ENCODE measurements at regions not wholly inside any gene's neighbourhood (a gene's known extent, or its start where the extent isn't known, plus 50 kb on each side); places are given as distances from the start of the nearest gene placed in this dataset.

- peaks cover 3% of the 10 kb centered on the region for H3K4me1 Mint-ChIP-seq
- H3K4me3 Mint-ChIP-seq: no peak overlapping the region
- H3K36me3 Mint-ChIP-seq (ENCODE audit: low read depth): no peaks in the 10 kb centered on the region
- CTCF ChIA-PET: interaction anchor here (1.0 to 2.1 kb wide), 2 partner anchors 8 to 196 kb away, joined by 3 to 8 read pairs; no protein-coding TSS in a partner anchor
- POLR2A ChIA-PET: no interaction called here
- peaks cover 11% of the 10 kb centered on the region for H3K27me3 Mint-ChIP-seq
- no peak overlapping the region for H3K27ac Mint-ChIP-seq
- intact Hi-C loops (cut with DNase I, micrococcal nuclease): no loop called here
- no peaks in the 10 kb centered on the region for H3K9me3 Mint-ChIP-seq (ENCODE audit: low read depth)
- no peak for ATAC-seq
- DNase-seq: no peak
Measured at GRCh38 chr6:138569554-138569953, 70.3 kb upstream of the NHSL1 start.

GRCh38 chr6:138569970-138570724 lies 70.9 kb upstream of the NHSL1 start:
- CTCF ChIA-PET: interaction anchor here (0.7 to 2.1 kb wide), 3 partner anchors 9 to 195 kb away, joined by 3 to 8 read pairs (median 5); no protein-coding TSS in a partner anchor
- Mint-ChIP-seq H3K36me3 (ENCODE audit: low read depth) (no peaks in the 10 kb centered on the region), H3K27me3 (peaks cover 8% of the 10 kb centered on the region), H3K4me1 (peaks cover 3% of the 10 kb centered on the region), H3K27ac (no peak overlapping the region), H3K4me3 (no peak overlapping the region), H3K9me3 (ENCODE audit: low read depth) (no peaks in the 10 kb centered on the region)
- DNase-seq: no peak
- POLR2A ChIA-PET: no interaction called here
- ATAC-seq: no peak
- intact Hi-C loops (cut with DNase I, micrococcal nuclease): no loop called here

DNA sequence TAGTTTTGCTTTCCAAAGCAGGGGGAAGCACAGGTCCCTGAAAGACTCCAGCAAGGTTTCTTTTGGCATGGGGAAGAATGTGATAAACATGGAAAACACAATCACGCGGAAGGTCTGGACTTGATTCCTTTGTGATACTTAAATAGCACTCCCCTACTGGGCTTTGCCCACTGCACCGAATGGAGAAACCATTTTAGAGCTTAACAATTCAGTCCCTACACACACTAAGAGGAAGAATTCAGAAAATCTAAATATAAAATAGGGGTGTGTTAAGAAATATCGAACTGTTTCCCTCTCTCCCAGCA lies 71.4 kb upstream of the NHSL1 start:
- H3K4me3 Mint-ChIP-seq: no peak overlapping the region
- intact Hi-C loops (cut with DNase I, micrococcal nuclease): no loop called here
- ATAC-seq: no peak
- H3K27ac Mint-ChIP-seq: no peak overlapping the region
- peaks cover 3% of the 10 kb centered on the region for H3K4me1 Mint-ChIP-seq
- H3K36me3 Mint-ChIP-seq (ENCODE audit: low read depth): no peaks in the 10 kb centered on the region
- DNase-seq: no peak
- ChIA-PET POLR2A (no interaction called here), CTCF (interaction anchor here (0.7 to 2.1 kb wide), 3 partner anchors 10 to 195 kb away, joined by 3 to 8 read pairs (median 5); no protein-coding TSS in a partner anchor)
- peaks cover 8% of the 10 kb centered on the region for H3K27me3 Mint-ChIP-seq
- no peaks in the 10 kb centered on the region for H3K9me3 Mint-ChIP-seq (ENCODE audit: low read depth)

GRCh38 chr6:138571181-138571580 lies 71.9 kb upstream of the NHSL1 start:
- Mint-ChIP-seq H3K4me1 (peaks cover 3% of the 10 kb centered on the region), H3K27me3 (peaks cover 8% of the 10 kb centered on the region), H3K27ac (no peak overlapping the region), H3K9me3 (ENCODE audit: low read depth) (no peaks in the 10 kb centered on the region), H3K36me3 (ENCODE audit: low read depth) (no peaks in the 10 kb centered on the region), H3K4me3 (no peak overlapping the region)
- POLR2A ChIA-PET: no interaction called here
- CTCF ChIA-PET: interaction anchor here (1.6 to 2.1 kb wide), 2 partner anchors 143 to 194 kb away, joined by 5 to 8 read pairs; no protein-coding TSS in a partner anchor
- ATAC-seq (no peak), DNase-seq (no peak)
- intact Hi-C loops (cut with DNase I, micrococcal nuclease): no loop called here

DNA sequence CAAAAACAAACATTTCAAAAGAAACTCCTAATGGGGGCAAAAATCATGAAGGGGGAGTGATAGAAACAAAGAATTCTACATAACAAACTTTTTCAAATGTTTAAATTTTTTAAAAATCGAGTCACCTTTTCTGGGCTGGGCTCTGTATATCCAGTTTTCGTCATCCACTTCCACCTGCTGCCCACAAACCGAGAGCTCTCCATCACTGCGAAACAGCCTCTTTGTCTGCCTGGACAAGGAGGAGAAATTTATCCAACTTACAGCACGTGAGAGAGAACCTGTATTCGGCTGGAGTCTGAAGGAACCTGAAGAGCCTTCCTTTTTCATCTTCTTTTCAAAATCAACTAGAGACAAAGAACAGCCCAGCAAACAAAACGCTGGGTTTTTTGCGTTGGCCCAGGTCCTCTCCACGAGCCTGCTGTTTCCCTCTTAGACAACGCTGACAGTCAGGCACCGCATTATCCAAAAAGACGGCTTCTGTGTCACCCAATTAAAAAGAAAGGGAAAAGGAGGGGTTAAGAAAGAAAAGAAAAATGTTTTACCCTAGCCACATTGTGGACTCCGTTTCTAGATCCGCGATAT lies 72.4 kb upstream of the NHSL1 start:
- DNase-seq (no peak), ATAC-seq (no peak)
- Mint-ChIP-seq H3K4me1 (peaks cover 3% of the 10 kb centered on the region), H3K36me3 (ENCODE audit: low read depth) (no peaks in the 10 kb centered on the region), H3K27me3 (peaks cover 8% of the 10 kb centered on the region), H3K27ac (no peak overlapping the region), H3K4me3 (no peak overlapping the region), H3K9me3 (ENCODE audit: low read depth) (no peaks in the 10 kb centered on the region)
- intact Hi-C loops (cut with DNase I, micrococcal nuclease): no loop called here
- CTCF ChIA-PET: interaction anchor here (1.6 to 2.0 kb wide), 2 partner anchors 20 to 143 kb away, joined by 5 to 10 read pairs; no protein-coding TSS in a partner anchor
- POLR2A ChIA-PET: no interaction called here

- Mint-ChIP-seq H3K4me1 (peaks cover 4% of the 10 kb centered on the region), H3K9me3 (ENCODE audit: low read depth) (no peaks in the 10 kb centered on the region), H3K27me3 (peaks cover 8% of the 10 kb centered on the region), H3K27ac (no peak overlapping the region), H3K4me3 (no peak overlapping the region), H3K36me3 (ENCODE audit: low read depth) (no peaks in the 10 kb centered on the region)
- DNase-seq (peak; percentile 40), ATAC-seq (peak; percentile 68)
- ChIA-PET CTCF (interaction anchor here (2.0 kb wide), 1 partner anchor 19 kb away, joined by 10 read pairs; no protein-coding TSS in a partner anchor), POLR2A (no interaction called here)
- intact Hi-C loops (cut with DNase I, micrococcal nuclease): no loop called here
Measured at GRCh38 chr6:138572167-138572875, 73.0 kb upstream of the NHSL1 start.

DNA sequence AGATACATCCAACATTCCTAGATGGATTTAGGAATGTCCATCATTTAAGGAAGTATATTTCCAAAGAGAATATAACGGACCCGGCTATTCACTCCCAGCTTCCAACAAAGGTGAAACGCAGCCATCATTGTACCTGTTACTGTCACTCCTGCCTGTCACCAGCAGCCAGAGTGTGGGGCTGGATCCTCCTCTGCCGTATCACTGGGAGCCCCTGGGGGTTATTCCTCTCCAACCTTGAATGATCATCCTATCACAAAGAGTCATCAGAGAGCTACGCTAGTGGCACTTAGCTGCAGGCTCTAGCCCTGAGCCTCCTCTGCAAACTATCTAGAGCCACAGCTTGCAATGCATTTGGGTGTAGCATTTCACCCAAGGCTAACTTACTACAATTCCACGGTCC lies 73.6 kb upstream of the NHSL1 start:
- CTCF ChIA-PET: interaction anchor here (2.0 kb wide), 1 partner anchor 19 kb away, joined by 10 read pairs; no protein-coding TSS in a partner anchor
- POLR2A ChIA-PET: no interaction called here
- DNase-seq (no peak), ATAC-seq (no peak)
- intact Hi-C loops (cut with DNase I, micrococcal nuclease): no loop called here
- Mint-ChIP-seq H3K36me3 (ENCODE audit: low read depth) (no peaks in the 10 kb centered on the region), H3K9me3 (ENCODE audit: low read depth) (no peaks in the 10 kb centered on the region), H3K4me1 (peaks cover 5% of the 10 kb centered on the region), H3K27ac (no peak overlapping the region), H3K4me3 (no peak overlapping the region), H3K27me3 (peaks cover 4% of the 10 kb centered on the region)

DNA sequence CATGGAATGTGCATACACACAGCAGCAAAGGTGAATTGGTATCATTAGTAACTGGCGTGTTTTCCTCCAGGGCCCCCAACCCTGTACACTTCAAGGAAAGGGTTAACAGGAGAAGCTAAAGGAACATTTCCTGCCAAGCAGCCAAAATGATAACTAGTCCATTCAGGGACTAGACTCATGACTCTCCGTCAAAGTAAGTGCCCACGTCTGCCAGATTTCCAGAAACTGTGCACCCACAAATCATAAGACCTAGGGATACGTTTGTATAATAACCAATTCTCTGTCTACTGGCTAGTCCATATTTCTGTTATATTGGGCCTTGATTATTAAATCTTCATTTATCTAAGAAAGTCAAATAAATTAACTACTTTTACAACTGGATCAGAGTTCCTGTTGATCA lies 76.0 kb upstream of the NHSL1 start:
- CTCF ChIA-PET: interaction anchor here (0.6 to 1.4 kb wide), 5 partner anchors 13 to 191 kb away, joined by 3 to 5 read pairs (median 4); no protein-coding TSS in a partner anchor
- no peak for ATAC-seq

GRCh38 chr6:138576313-138576712 lies 77.0 kb upstream of the NHSL1 start:
- intact Hi-C loops (cut with DNase I, micrococcal nuclease): no loop called here
- ATAC-seq: no peak

More for the DNA sequence above, 76.0 kb upstream of the NHSL1 start:
- peaks cover 5% of the 10 kb centered on the region for H3K4me1 Mint-ChIP-seq
- no peaks in the 10 kb centered on the region for H3K27me3 Mint-ChIP-seq
- no peaks in the 10 kb centered on the region for H3K36me3 Mint-ChIP-seq (ENCODE audit: low read depth)
- no peak overlapping the region for H3K27ac Mint-ChIP-seq
- intact Hi-C loops (cut with DNase I, micrococcal nuclease): no loop called here
- no peak for DNase-seq
- POLR2A ChIA-PET: no interaction called here
- no peaks in the 10 kb centered on the region for H3K9me3 Mint-ChIP-seq (ENCODE audit: low read depth)
- no peak overlapping the region for H3K4me3 Mint-ChIP-seq

GRCh38 chr6:138577151-138577915 lies 78.0 kb upstream of the NHSL1 start:
- Mint-ChIP-seq H3K27me3 (no peaks in the 10 kb centered on the region), H3K4me1 (peaks cover 3% of the 10 kb centered on the region), H3K36me3 (ENCODE audit: low read depth) (no peaks in the 10 kb centered on the region), H3K9me3 (ENCODE audit: low read depth) (no peaks in the 10 kb centered on the region), H3K27ac (no peak overlapping the region), H3K4me3 (no peak overlapping the region)
- peak; percentile 10 for DNase-seq
- ATAC-seq: peak; percentile 57
- intact Hi-C loops (cut with DNase I, micrococcal nuclease): no loop called here
- POLR2A ChIA-PET: no interaction called here
- CTCF ChIA-PET: interaction anchor here (1.0 to 1.2 kb wide), 3 partner anchors 8 to 189 kb away, joined by 3 to 5 read pairs (median 3); no protein-coding TSS in a partner anchor

More at GRCh38 chr6:138576313-138576712, 77.0 kb upstream of the NHSL1 start:
- no peaks in the 10 kb centered on the region for H3K9me3 Mint-ChIP-seq (ENCODE audit: low read depth)
- H3K27ac Mint-ChIP-seq: no peak overlapping the region
- H3K36me3 Mint-ChIP-seq (ENCODE audit: low read depth): no peaks in the 10 kb centered on the region
- no peaks in the 10 kb centered on the region for H3K27me3 Mint-ChIP-seq
- ChIA-PET CTCF (interaction anchor here (1.0 to 1.4 kb wide), 3 partner anchors 9 to 190 kb away, joined by 3 to 4 read pairs (median 4); no protein-coding TSS in a partner anchor), POLR2A (no interaction called here)
- DNase-seq: no peak
- H3K4me3 Mint-ChIP-seq: no peak overlapping the region
- peaks cover 5% of the 10 kb centered on the region for H3K4me1 Mint-ChIP-seq

DNA sequence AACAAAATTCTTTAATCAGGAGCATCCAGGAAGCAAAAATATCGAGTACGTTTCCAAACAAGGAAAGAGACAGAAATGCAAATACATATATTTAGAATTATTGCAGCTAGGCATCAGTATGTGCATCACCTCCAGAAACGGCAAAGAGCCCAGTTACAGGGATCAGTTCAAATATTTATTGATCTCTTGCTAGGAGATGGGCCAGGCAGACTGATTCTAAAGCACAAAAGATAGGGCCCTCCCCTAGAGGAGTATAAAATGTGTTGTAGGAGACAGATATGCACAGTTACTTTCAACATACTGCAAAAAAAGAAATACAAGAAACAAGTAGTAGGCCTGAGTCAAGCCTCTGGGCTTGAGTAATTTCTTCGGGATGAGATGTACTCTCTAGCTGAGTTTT lies 80.7 kb upstream of the NHSL1 start:
- Mint-ChIP-seq H3K36me3 (ENCODE audit: low read depth) (no peaks in the 10 kb centered on the region), H3K27ac (no peak overlapping the region), H3K9me3 (ENCODE audit: low read depth) (no peaks in the 10 kb centered on the region), H3K4me3 (no peak overlapping the region), H3K27me3 (peaks cover 2% of the 10 kb centered on the region), H3K4me1 (peaks cover 2% of the 10 kb centered on the region)
- DNase-seq (no peak), ATAC-seq (no peak)
- intact Hi-C loops (cut with DNase I, micrococcal nuclease): no loop called here
- ChIA-PET POLR2A (no interaction called here), CTCF (no interaction called here)

Data from activated CD4-positive, alpha-beta T cell treated with anti-CD3 and anti-CD28 coated beads for 36 hours (primary cell).